Esophagus squamous epithelium (tissue), 4 donors: ENCODE measurements at regions not wholly inside any gene's neighbourhood (a gene's known extent, or its start where the extent isn't known, plus 50 kb on each side); places are given as distances from the start of the nearest gene placed in this dataset.

ENCODE experiments used
- CTCF ChIP-seq, 6 experiments: fragments of 450-650 bp in 4 of 6; fragments of 200-600 bp in 2 of 6; sonication (generic) in 2 of 6; IDR thresholded peaks; one replicate each; pipeline ENCODE4 v1.5.1; 2016 to 2019; ENCODE audit warnings: antibody characterized with exemption in 6 of 6, mild to moderate bottlenecking in 4 of 6, moderate library complexity in 4 of 6
- POLR2A ChIP-seq, 4 donors: fragments of 450-650 bp; IDR thresholded peaks; one replicate each; pipeline ENCODE4 v1.6.1; 2017; ENCODE audit warnings: antibody characterized with exemption in 4 of 4, mild to moderate bottlenecking in 4 of 4, moderate library complexity in 3 of 4

DNA sequence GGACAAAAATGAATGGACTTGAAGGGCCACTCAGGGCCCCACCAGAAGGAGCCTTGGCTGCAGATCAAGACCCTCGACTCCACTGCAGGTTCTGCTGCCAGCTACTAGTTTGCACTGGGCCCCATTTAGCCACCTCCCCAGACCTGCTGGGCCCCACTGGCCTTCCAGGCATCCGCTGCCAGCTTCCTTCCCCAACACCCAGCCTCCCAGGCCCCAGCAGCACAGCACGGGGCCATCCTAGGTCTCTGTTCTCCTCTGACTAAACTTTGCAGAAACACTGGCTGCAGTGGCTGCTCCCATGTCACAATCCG lies 277.4 kb upstream of the KLF14 start:
- TF ChIP-seq CTCF (IDR thresholded peaks at IDR 0.05), result no peak
- TF ChIP-seq POLR2A (IDR thresholded peaks at IDR 0.05), result no peak
